ENCODE measurements at regions not wholly inside any gene's neighbourhood (a gene's known extent, or its start where the extent isn't known, plus 50 kb on each side); places are given as distances from the start of the nearest gene placed in this dataset.

- DNase-seq (ENCODE audit: low spot score) (no peak), ATAC-seq (peak; percentile 35)
- ChIA-PET POLR2A (interaction anchor here (0.5 kb wide), 1 partner anchor 54 kb away, joined by 3 read pairs; no protein-coding TSS in a partner anchor), CTCF (no interaction called here)
- H3K27ac Mint-ChIP-seq: no peak overlapping the region; the same call in 1 of the 2 replicates
- no peak overlapping the region for H3K4me3 Mint-ChIP-seq
- no peaks in the 10 kb centered on the region for H3K27me3 Mint-ChIP-seq (ENCODE audit: low read depth)
- no peaks in the 10 kb centered on the region for H3K9me3 Mint-ChIP-seq
- peaks cover 18% of the 10 kb centered on the region for H3K4me1 Mint-ChIP-seq
- TF ChIP-seq SP1 (CRISPR knock-in tag; conservative IDR thresholded peaks at IDR 0.05) (no peak), MYBL2 (CRISPR knock-in tag; IDR thresholded peaks at IDR 0.05) (no peak), PRDM15 (CRISPR knock-in tag; IDR thresholded peaks at IDR 0.05) (no peak), ZNF423 (CRISPR knock-in tag; IDR thresholded peaks at IDR 0.05) (no peak), GABPB1 (CRISPR knock-in tag; IDR thresholded peaks at IDR 0.05) (no peak), NR2C2 (CRISPR knock-in tag; IDR thresholded peaks at IDR 0.05) (no peak)
- H3K36me3 Mint-ChIP-seq: no peaks in the 10 kb centered on the region
Observed at GRCh38 chr9:16119261-16120230, 566.7 kb downstream of the CCDC171 start.

- peak; percentile 47 for ATAC-seq
- Mint-ChIP-seq H3K4me3 (no peak overlapping the region), H3K9me3 (no peaks in the 10 kb centered on the region), H3K4me1 (peaks cover 18% of the 10 kb centered on the region), H3K27me3 (ENCODE audit: low read depth) (no peaks in the 10 kb centered on the region), H3K27ac (no peak overlapping the region), H3K36me3 (no peaks in the 10 kb centered on the region)
- ChIA-PET POLR2A (no interaction called here), CTCF (interaction anchor here (1.6 kb wide), 1 partner anchor 13 kb away, joined by 4 read pairs; no protein-coding TSS in a partner anchor)
- TF ChIP-seq ATF2 (CRISPR knock-in tag; IDR thresholded peaks at IDR 0.05; ENCODE audit: borderline replicate concordance, low read depth) (no peak), MLX (CRISPR knock-in tag; IDR thresholded peaks at IDR 0.05) (no peak), ESRRA (CRISPR knock-in tag; IDR thresholded peaks at IDR 0.05; ENCODE audit: borderline replicate concordance) (no peak), NR1H2 (CRISPR knock-in tag; IDR thresholded peaks at IDR 0.05) (no peak), NFE2L1 (CRISPR knock-in tag; IDR thresholded peaks at IDR 0.05) (no peak), NFATC4 (CRISPR knock-in tag; IDR thresholded peaks at IDR 0.05) (no peak), ETV6 (CRISPR knock-in tag; IDR thresholded peaks at IDR 0.05) (no peak), CTCF (IDR thresholded peaks at IDR 0.05) (no peak), CBFB (CRISPR knock-in tag; IDR thresholded peaks at IDR 0.05; ENCODE audit: low read depth) (no peak), ZNF121 (CRISPR knock-in tag; IDR thresholded peaks at IDR 0.05) (no peak), SP1 (CRISPR knock-in tag; conservative IDR thresholded peaks at IDR 0.05) (no peak), TEAD4 (CRISPR knock-in tag; IDR thresholded peaks at IDR 0.05) (no peak), STAT6 (CRISPR knock-in tag; conservative IDR thresholded peaks at IDR 0.05; ENCODE audit: low read depth) (no peak), ZNF425 (CRISPR knock-in tag; conservative IDR thresholded peaks at IDR 0.05) (no peak)
- DNase-seq (ENCODE audit: low spot score): no peak
Observed at GRCh38 chr9:16120231-16120641, 567.4 kb downstream of the CCDC171 start.
